ENCODE measurements at regions not wholly inside any gene's neighbourhood (a gene's known extent, or its start where the extent isn't known, plus 50 kb on each side); places are given as distances from the start of the nearest gene placed in this dataset.

- TF ChIP-seq CTCF (IDR thresholded peaks at IDR 0.05; ENCODE audit: low read depth, low read length) (no peak), POLR2A (IDR thresholded peaks at IDR 0.05; ENCODE audit: extremely low read depth, insufficient read length) (no peak), MYC (IDR thresholded peaks at IDR 0.05; ENCODE audit: low read depth, low read length) (no peak), MAX (IDR thresholded peaks at IDR 0.05; ENCODE audit: low read depth, low read length) (no peak)
- DNase-seq (ENCODE audit: low read depth): no peak
- no peak overlapping the region for H3K4me3 ChIP-seq (ENCODE audit: low read depth, low read length)
These were observed 153.5 kb downstream of the HHIP start for GRCh38 chr4:144799486-144799885.

GRCh38 chr4:144801731-144802130, 155.8 kb downstream of the HHIP start:
- no peak for DNase-seq (ENCODE audit: low read depth)
- no peak overlapping the region for H3K4me3 ChIP-seq (ENCODE audit: low read depth, low read length)
- no peak for TF ChIP-seq POLR2A (IDR thresholded peaks at IDR 0.05; ENCODE audit: extremely low read depth, insufficient read length)
- no peak for TF ChIP-seq MYC (IDR thresholded peaks at IDR 0.05; ENCODE audit: low read depth, low read length)
- TF ChIP-seq MAX (IDR thresholded peaks at IDR 0.05; ENCODE audit: low read depth, low read length): no peak
- TF ChIP-seq CTCF (IDR thresholded peaks at IDR 0.05; ENCODE audit: low read depth, low read length): no peak

GRCh38 chr4:144808034-144808433, 162.1 kb downstream of the HHIP start:
- no peak for DNase-seq (ENCODE audit: low read depth)
- H3K4me3 ChIP-seq (ENCODE audit: low read depth, low read length): no peak overlapping the region
- no peak for TF ChIP-seq CTCF (IDR thresholded peaks at IDR 0.05; ENCODE audit: low read depth, low read length)
- TF ChIP-seq POLR2A (IDR thresholded peaks at IDR 0.05; ENCODE audit: extremely low read depth, insufficient read length): no peak
- no peak for TF ChIP-seq MAX (IDR thresholded peaks at IDR 0.05; ENCODE audit: low read depth, low read length)
- no peak for TF ChIP-seq MYC (IDR thresholded peaks at IDR 0.05; ENCODE audit: low read depth, low read length)

GRCh38 chr4:144809056-144809640, 163.2 kb downstream of the HHIP start:
- no peak for TF ChIP-seq MAX (IDR thresholded peaks at IDR 0.05; ENCODE audit: low read depth, low read length)
- TF ChIP-seq MYC (IDR thresholded peaks at IDR 0.05; ENCODE audit: low read depth, low read length): no peak
- no peak for TF ChIP-seq CTCF (IDR thresholded peaks at IDR 0.05; ENCODE audit: low read depth, low read length)
- no peak for TF ChIP-seq POLR2A (IDR thresholded peaks at IDR 0.05; ENCODE audit: extremely low read depth, insufficient read length)
- no peak overlapping the region for H3K4me3 ChIP-seq (ENCODE audit: low read depth, low read length)
- no peak for DNase-seq (ENCODE audit: low read depth)

GRCh38 chr4:144816668-144817067, 170.7 kb downstream of the HHIP start:
- DNase-seq (ENCODE audit: low read depth): no peak
- no peak overlapping the region for H3K4me3 ChIP-seq (ENCODE audit: low read depth, low read length)
- TF ChIP-seq MAX (IDR thresholded peaks at IDR 0.05; ENCODE audit: low read depth, low read length): no peak
- TF ChIP-seq MYC (IDR thresholded peaks at IDR 0.05; ENCODE audit: low read depth, low read length): no peak
- TF ChIP-seq POLR2A (IDR thresholded peaks at IDR 0.05; ENCODE audit: extremely low read depth, insufficient read length): no peak
- TF ChIP-seq CTCF (IDR thresholded peaks at IDR 0.05; ENCODE audit: low read depth, low read length): no peak

All from NB4 (cell line).